ENCODE measurements at regions not wholly inside any gene's neighbourhood (a gene's known extent, or its start where the extent isn't known, plus 50 kb on each side); places are given as distances from the start of the nearest gene placed in this dataset.

DNA sequence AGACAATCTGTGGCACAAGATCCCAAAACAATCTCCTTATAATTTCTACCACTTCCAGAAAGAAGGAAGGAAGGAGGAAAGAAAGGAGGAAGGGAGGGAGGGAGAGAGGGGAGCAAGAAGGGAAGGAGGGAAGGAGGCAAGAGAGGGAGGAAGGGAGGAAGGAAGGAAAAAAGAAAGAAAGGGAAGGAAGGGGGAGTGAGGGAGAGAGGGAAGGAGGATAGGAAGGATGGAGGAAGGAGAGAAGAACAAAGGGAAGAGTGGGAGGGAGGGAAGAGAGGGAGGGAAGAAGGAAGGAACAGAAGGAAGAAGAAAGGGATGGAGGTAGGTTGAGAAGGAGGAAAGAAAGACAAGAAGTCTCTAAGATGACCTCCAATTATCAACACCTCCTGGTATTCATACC lies 185.5 kb upstream of the NFE2L3 start:
- no peak for DNase-seq

DNA sequence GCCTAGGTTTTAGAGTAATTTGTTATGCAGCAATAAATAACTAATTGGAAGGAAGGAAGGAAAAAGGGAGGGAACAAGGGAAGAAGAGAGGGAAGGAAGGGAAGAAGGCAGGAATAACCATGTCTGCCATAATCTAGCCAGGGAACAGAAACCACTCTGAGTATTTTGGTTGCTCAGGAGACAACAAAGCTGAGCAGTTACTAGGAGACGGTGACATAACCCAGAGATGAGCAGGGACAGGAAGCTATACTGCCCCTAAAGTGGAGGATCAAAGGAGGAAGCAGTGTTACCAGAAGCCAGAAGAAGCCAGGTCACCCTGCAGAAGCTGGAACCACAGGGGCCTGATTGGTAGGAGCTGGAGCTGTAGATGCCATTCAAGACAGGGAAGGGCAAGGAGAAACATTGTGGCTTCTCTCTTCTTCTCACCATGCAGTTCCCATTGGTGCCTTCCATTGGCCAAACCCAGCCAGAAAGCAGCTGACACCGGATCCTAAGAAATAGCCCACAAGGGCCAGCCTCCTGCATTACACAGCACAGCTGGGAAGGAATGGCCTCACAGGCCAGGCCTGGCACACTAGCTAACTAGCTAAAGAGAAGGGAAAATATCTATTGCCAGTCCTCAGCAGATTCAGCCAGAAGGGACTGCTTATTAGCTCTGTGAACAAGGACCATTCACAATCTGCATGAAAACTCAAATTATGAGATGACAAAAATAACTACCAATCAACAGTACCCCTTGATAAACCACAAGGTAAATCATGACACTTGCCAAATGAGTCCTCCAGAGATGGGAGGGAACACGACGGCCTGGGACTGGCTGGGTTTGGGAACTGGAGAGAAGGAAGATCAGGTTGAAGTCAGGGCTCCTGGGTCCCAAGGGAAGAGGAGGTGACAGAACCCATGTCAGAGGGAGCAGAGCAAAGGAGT lies 184.5 kb upstream of the NFE2L3 start:
- DNase-seq, result no peak

DNA sequence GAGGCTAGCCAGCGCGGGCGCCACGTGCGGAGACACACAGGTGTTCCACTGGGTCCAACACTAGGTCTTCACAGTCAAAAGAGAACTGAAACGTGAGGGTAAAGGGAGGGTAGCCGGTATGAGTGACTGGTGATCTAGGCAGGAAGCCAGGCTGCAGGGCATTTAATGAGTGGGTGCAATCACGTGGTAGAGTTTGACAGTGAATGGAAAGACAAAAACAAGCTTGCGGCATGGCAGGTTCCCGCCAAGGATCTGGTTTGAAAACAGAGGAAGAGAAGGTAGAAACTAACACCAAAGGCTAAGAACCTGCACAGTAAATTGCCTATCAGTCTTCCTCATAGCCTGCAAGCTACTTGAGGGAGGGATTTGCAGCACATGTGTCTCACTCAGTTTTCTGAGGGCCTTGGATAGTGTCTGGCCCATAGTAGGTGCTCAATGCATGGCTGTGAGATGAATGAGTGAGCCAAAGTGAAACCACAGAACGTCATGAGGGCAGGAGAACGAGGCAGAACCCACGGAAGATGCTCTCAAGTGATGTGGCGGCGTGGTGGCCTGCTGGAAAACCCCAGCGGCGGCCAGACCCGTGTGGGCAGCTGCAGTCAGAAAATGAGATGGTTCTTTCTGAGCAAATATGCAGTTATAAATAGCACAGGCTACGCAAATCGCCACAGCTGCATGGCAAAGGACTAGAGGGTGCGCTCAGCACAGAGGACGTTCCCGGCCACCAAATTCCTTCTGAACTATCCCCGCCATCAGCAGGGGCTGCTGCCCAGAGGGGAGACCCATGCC lies 183.6 kb upstream of the NFE2L3 start:
- no peak for DNase-seq

DNA sequence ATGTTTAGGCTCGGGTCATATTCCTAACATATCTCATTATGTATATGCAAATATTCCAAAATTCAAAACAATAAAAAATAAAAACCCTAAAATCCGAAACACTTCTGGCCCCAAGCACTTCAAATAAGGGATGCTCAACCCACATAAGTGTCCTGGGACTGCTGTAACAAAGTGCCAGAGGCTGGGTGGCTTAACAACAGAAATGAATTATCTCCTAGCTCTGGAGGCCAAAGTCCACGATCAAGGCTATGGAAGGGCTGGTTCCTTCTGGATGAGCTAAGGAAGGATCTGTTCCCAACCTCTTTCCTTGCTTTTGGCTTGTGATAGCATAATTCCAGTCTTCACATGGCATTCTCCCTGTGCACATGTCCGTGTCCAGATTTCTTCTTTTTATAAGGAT lies 181.6 kb upstream of the NFE2L3 start:
- DNase-seq, result no peak

DNA sequence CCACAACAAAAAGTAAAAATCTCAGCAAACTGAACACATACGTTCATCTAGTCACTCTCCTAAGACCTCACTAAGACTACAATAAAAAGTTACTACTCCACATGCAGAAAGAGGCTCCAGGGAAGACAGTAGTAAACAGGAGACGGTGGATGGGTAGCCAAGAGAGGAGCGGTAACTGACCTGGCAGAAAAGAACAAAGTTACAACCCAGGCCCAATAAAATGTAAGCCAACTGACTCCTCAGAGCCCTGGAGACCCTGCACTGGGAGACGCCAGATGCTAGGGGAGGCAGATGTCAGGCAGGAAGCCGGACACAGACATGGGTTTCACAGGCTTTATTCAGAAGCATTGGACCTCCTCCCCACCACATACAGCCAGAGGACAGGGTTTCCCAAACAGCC lies 181.1 kb upstream of the NFE2L3 start:
- no peak for DNase-seq

DNA sequence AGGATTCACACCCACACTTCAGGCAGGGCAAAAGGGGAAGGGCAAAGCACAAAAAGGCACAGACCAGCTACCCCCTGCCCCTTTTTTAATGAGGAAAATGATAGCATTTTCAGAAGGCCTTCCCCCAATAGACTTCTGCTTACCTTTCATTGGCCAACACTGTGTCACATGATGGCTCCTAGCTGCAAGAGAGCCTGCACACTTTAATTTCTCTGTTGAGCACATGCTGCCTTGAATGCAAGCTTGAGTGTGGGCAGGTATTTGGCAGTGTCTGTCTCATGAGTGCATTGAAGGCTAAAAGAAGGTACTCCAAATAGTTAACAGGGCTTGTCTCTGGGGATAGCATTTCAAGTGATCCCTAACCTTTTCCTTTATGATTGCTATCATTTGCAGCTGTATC lies 175.4 kb upstream of the NFE2L3 start:
- no peak for DNase-seq

DNA sequence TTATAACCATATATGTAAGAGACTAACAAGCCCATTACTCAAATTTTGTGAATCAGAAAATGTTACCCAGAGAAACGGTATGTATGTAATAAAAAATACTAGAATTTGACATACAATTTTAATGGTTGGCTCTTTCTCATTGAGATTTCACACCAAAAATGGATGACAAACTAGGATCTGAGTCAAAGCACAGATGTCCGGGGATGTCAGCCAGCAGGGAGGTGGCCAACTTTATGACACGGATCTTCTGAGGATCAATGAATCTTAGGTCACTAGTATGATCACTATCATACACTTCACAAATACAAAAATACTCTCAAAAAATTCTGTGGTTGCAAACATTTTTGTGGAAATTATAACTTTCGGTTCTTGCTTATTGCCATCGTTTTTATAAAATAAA lies 173.5 kb upstream of the NFE2L3 start:
- DNase-seq, result no peak

GRCh38 chr7:25979605-25980004 lies 172.4 kb upstream of the NFE2L3 start:
- DNase-seq, result no peak

DNA sequence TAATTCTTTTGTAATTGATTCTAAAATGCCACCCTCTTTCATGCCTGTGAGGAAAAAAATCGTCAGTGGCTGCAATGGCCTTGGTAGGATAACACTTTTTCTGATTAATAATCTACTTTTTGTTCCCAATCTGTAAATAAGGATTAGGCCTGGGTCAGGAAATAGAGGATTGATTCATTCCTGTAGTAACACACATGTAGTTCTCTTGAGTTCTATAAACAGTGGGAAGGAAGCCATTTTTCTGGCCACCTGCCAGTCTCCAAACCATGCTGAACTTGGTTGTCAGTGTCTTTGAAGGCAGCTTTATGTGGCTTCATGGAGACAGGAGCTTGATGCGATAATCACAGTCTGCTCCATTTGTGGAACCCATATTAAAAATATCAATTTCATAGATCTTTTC lies 169.3 kb upstream of the NFE2L3 start:
- no peak for DNase-seq

GRCh38 chr7:25985196-25985595 lies 166.8 kb upstream of the NFE2L3 start:
- DNase-seq, result no peak

DNA sequence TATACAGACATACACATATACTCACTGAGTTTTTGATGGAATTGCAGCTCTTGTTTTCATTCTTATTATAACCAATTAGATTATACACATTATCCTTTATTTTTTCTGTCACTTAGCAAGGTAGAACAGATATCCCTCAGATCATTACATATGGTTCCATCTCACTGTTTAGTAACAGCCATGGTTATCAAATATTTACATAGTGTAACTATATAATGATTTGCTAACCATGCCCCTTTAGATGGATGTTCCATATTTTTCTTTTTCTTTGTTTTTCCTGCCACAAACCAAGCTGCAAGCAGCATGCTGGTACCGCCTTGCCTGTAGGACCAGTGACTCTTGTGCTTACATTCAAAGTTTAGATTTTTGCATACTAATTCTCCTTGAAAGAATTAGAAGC lies 163.4 kb upstream of the NFE2L3 start:
- no peak for DNase-seq

GRCh38 chr7:25989140-25989705 lies 162.8 kb upstream of the NFE2L3 start:
- DNase-seq, result no peak

DNA sequence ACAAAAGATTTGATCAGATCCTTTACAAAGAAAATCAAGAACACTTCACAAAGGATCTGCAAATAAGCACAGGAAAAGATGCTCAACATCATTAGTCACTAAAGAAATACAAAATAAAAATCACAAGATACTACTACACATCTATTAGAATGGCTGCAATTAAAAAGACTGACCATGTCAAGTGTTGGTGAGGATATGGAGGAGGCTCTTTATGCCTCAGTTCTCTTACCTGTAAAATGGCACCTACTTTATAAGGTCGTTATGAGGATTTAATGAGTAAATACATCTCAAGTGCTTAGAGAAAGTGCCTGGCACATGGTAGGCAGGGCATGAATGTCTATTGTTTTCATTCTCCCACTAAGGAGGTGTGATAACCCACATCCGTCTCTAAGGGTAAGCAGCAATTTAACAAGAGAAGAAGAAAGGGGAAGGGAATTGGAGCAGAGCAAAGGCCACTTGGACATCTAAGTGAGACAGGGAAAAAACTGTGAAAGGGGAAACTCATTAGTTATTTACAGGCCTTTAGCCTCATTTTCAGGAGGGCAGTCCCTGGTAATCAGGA lies 157.5 kb upstream of the NFE2L3 start:
- DNase-seq, result no peak

DNA sequence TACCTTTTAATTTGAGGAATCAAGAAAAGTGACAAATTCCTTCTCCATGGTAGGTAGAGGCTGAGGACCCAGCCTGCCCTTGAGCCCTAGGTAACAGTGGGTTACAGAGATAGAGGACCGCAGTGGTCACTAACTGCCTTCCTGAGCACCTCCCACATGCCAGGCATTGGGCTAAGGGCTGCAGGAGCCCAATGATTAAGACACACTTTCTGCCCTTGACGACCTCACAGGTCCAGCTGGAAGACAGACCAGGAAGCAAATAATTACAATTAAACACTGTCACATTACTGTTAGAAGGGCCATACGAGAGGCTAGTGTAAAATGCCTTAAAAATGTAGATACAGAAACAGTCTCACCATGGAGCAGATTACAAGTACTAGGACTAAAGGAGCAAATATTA lies 156.8 kb upstream of the NFE2L3 start:
- no peak for DNase-seq

DNA sequence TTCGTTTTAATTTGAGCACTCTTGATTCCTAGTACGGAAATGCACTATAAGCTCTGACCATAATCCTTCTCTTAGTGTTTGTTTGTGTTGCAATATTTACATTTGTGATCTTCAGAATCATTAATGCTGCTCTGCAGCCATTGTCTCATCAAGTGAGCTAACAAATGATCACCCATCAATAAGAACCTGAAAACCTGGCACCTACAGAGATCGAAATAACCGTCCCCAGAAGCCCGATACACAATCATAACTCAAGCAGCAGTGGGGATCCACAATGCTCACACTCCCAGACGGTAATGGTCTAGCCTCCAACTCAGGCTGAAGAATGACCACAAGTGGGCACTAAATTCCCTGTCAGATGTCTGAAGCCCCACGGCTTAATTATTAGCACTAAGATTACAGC lies 156.0 kb upstream of the NFE2L3 start:
- no peak for DNase-seq

DNA sequence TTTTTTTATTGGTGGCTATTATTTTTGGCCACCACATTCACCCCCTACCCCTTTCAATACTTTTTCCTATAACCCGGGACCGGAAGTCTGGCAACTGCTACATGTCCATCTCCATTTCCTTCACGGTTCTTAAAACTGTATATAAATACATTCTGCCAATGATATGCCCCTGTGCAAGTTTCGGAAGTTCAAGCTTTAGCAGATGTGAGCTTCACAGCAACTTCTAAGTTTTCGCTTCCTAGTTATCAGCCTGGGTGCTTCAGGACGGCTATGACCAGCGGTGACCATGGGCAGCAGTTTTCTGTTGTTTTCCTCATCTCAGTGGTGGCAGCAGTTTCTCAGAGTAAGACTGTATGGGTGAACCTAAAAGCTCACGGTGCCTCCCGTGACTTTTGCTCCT lies 153.5 kb upstream of the NFE2L3 start:
- no peak for DNase-seq

- no peak for DNase-seq
Measured at GRCh38 chr7:26000841-26001240, 151.2 kb upstream of the NFE2L3 start.

- no peak for DNase-seq
Measured at GRCh38 chr7:26001662-26002244, 150.2 kb upstream of the NFE2L3 start.

- DNase-seq, result no peak
Measured at GRCh38 chr7:26005683-26006410, 146.2 kb upstream of the NFE2L3 start.

DNA sequence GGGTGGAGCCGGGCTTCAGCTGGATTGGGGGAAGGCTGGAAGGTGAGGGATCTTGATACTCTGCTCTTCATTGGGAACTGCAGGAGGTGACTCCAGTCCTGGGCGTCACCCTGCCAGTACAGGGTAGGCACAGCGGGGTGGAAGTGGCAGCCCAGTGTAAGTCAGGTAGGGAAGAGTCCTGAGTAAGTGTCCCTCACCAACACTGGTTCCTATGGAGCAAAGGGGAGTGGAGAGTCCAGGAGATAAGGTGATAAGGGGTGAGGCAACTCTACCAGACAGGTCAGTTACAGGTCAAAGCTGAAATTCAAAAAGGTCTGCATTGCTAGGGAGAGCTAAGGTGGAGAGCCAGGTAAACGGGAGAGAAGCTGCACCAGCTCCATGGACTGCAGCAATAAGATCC lies 145.6 kb upstream of the NFE2L3 start:
- DNase-seq, result no peak

- DNase-seq, result no peak
Measured at GRCh38 chr7:26007510-26007909, 144.5 kb upstream of the NFE2L3 start.

DNA sequence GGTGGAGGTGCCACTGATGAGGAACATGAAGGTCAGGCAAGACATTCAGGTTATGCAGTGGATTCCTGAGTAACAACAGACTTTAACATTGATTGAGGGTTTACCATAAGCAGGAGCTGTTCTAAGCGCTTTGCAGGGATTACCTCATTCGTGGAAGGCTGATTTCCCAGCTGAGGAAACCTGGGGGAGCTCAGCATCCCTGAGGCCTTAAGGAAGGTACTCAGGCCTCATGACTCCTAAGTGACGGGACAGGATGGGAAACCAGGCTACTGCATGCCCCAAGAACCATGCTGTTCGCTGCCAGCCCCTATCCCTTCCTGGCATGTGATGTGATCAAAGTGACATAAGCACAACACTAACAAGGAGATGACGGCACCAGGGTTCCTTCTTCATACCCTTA lies 143.6 kb upstream of the NFE2L3 start:
- DNase-seq, result no peak

All from NCI-H2107 (cell line).